ENCODE measurements at regions not wholly inside any gene's neighbourhood (a gene's known extent, or its start where the extent isn't known, plus 50 kb on each side); places are given as distances from the start of the nearest gene placed in this dataset.
"Not testable (repeated sequence)": the region's sequence is repeated elsewhere in the genome, so short reads cannot be mapped to it uniquely, and the experiment has no call there.

GRCh38 chr3:160047876-160048275 lies 59.2 kb downstream of the IL12A start:
- no peaks in the 10 kb centered on the region for H3K4me1 Mint-ChIP-seq
- no peak overlapping the region for H3K4me3 Mint-ChIP-seq
- peaks cover 0 to 25% (median 3%) of the 10 kb centered on the region in 5 donors for H3K27me3 Mint-ChIP-seq
- peaks cover 0 to 13% (median 0%) of the 10 kb centered on the region in 3 donors for H3K36me3 Mint-ChIP-seq
- DNase-seq (no peak), ATAC-seq (no peak)
- H3K9me3 Mint-ChIP-seq, result peaks cover 0 to 13% (median 5%) of the 10 kb centered on the region in 9 donors
- POLR2A ChIA-PET, result no interaction called here
- H3K27ac Mint-ChIP-seq, result peak overlapping the region in 1 of 10 donors; percentile 45

DNA sequence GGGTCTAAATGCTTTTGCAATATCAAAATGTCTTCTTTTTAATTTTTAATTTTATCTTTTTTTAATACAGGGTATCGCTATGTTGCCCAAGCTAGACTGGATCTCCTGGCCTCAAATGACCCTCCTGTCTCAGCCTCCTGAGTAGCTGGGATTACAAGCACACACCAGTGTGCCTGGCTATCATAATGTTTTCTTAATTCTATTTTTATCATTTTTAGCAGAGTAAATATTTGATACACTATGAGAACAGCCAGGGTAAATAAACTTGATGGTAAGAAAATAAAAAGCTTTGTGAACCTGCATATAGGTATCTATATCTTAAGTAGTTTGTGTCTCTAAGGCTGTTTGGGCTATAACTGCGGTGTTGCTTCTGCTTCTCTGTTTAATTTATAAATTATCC lies 60.4 kb downstream of the IL12A start:
- peaks cover 0 to 3% (median 0%) of the 10 kb centered on the region in 9 donors for H3K9me3 Mint-ChIP-seq
- H3K27ac Mint-ChIP-seq, result no peak overlapping the region
- POLR2A ChIA-PET, result no interaction called here

GRCh38 chr3:160049565-160049964 lies 60.9 kb downstream of the IL12A start:
- POLR2A ChIA-PET, result no interaction called here
- Mint-ChIP-seq H3K27me3 (peaks cover 0 to 27% (median 3%) of the 10 kb centered on the region in 5 donors), H3K27ac (no peak overlapping the region), H3K9me3 (peaks cover 0 to 2% (median 0%) of the 10 kb centered on the region in 9 donors), H3K4me1 (no peaks in the 10 kb centered on the region), H3K4me3 (no peak overlapping the region), H3K36me3 (no peaks in the 10 kb centered on the region)
- no peak for DNase-seq
- no peak for ATAC-seq

More for the DNA sequence above, 60.4 kb downstream of the IL12A start:
- DNase-seq (no peak), ATAC-seq (no peak)
- H3K4me1 Mint-ChIP-seq, result no peaks in the 10 kb centered on the region
- no peak overlapping the region for H3K4me3 Mint-ChIP-seq
- peaks cover 0 to 1% (median 0%) of the 10 kb centered on the region in 3 donors for H3K36me3 Mint-ChIP-seq
- H3K27me3 Mint-ChIP-seq, result peaks cover 0 to 24% (median 3%) of the 10 kb centered on the region in 5 donors

DNA sequence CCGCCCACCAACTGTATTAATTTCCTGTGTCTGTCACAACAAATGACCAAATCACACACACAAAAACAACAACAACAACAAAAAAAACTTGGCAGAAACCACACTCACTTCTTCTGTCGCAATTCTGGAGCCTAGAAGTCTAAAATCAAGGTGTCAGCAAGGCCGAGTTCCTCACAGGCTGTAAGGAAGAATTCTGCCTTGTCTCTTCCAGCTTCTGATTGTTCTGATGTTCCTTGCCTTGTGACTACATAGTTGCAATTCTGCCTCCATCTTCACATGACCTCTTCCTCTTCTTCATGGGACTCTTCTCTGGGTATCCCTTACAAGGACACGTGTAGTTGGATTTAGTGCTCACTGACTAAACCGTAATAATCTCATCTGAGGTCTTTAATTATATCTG lies 61.4 kb downstream of the IL12A start:
- no peak for DNase-seq
- POLR2A ChIA-PET, result no interaction called here
- Mint-ChIP-seq H3K4me1 (no peaks in the 10 kb centered on the region), H3K4me3 (no peak overlapping the region), H3K27ac (no peak overlapping the region), H3K27me3 (peaks cover 0 to 29% (median 3%) of the 10 kb centered on the region in 5 donors), H3K9me3 (peaks cover 0 to under 1% (median 0%) of the 10 kb centered on the region in 9 donors), H3K36me3 (no peaks in the 10 kb centered on the region)
- ATAC-seq, result no peak

GRCh38 chr3:160052385-160053047 lies 63.9 kb downstream of the IL12A start:
- H3K27ac Mint-ChIP-seq, result no peak overlapping the region
- DNase-seq (no peak), ATAC-seq (no peak)
- no peaks in the 10 kb centered on the region for H3K36me3 Mint-ChIP-seq
- H3K4me1 Mint-ChIP-seq, result no peaks in the 10 kb centered on the region
- POLR2A ChIA-PET, result no interaction called here
- H3K4me3 Mint-ChIP-seq, result no peak overlapping the region
- peaks cover 0 to 29% (median 2%) of the 10 kb centered on the region in 5 donors for H3K27me3 Mint-ChIP-seq
- no peaks in the 10 kb centered on the region for H3K9me3 Mint-ChIP-seq

DNA sequence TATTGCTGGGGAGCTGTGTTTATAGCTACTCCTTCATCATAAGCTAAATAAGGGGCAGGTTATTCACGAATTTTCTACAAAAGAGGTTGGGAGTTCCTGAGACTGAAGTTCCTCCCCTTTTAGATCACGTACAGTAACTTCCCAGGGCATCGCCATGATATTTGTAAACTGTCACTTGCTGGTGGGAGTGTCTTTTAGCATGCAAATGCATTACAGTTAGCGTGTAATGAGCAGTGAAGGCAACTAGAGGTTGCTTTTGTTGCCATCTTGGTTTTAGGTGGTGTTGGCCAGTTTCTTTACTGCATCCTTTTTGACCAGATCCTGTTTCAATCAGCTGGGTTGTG lies 64.4 kb downstream of the IL12A start:
- Mint-ChIP-seq H3K4me3 (no peak overlapping the region), H3K4me1 (no peaks in the 10 kb centered on the region), H3K36me3 (no peaks in the 10 kb centered on the region), H3K27me3 (peaks cover 0 to 29% (median 2%) of the 10 kb centered on the region in 5 donors), H3K9me3 (no peaks in the 10 kb centered on the region), H3K27ac (no peak overlapping the region)
- POLR2A ChIA-PET, result no interaction called here
- ATAC-seq, result no peak
- no peak for DNase-seq

GRCh38 chr3:160054862-160055261 lies 66.2 kb downstream of the IL12A start:
- H3K27ac Mint-ChIP-seq, H3K4me3 Mint-ChIP-seq, ATAC-seq, H3K36me3 Mint-ChIP-seq, DNase-seq, H3K4me1 Mint-ChIP-seq, H3K9me3 Mint-ChIP-seq, POLR2A ChIA-PET: not testable (repeated sequence)
- peaks cover 0 to 29% (median 4%) of the 10 kb centered on the region in 5 donors for H3K27me3 Mint-ChIP-seq

GRCh38 chr3:160055659-160056058 lies 67.0 kb downstream of the IL12A start:
- ATAC-seq (no peak), DNase-seq (no peak)
- POLR2A ChIA-PET, result no interaction called here
- Mint-ChIP-seq H3K27ac (no peak overlapping the region), H3K9me3 (no peaks in the 10 kb centered on the region), H3K4me1 (no peaks in the 10 kb centered on the region), H3K36me3 (no peaks in the 10 kb centered on the region), H3K27me3 (peaks cover 0 to 29% (median 4%) of the 10 kb centered on the region in 5 donors), H3K4me3 (no peak overlapping the region)

- Mint-ChIP-seq H3K9me3 (peaks cover 0 to 4% (median 0%) of the 10 kb centered on the region in 9 donors), H3K36me3 (no peaks in the 10 kb centered on the region), H3K4me1 (peaks cover 2 to 7% (median 5%) of the 10 kb centered on the region in 4 donors), H3K27me3 (peaks cover 0 to 18% (median 4%) of the 10 kb centered on the region in 5 donors), H3K4me3 (no peak overlapping the region), H3K27ac (no peak overlapping the region)
- ATAC-seq (no peak), DNase-seq (no peak)
- POLR2A ChIA-PET, result no interaction called here
Measured at GRCh38 chr3:160057331-160057730, 68.7 kb downstream of the IL12A start.

- Mint-ChIP-seq H3K4me1 (peaks cover 2 to 7% (median 5%) of the 10 kb centered on the region in 4 donors), H3K36me3 (no peaks in the 10 kb centered on the region), H3K9me3 (peaks cover 0 to 4% (median 0%) of the 10 kb centered on the region in 9 donors), H3K4me3 (no peak overlapping the region), H3K27me3 (peaks cover 0 to 4% (median 0%) of the 10 kb centered on the region in 5 donors), H3K27ac (no peak overlapping the region)
- POLR2A ChIA-PET, result no interaction called here
- no peak for ATAC-seq
- DNase-seq, result no peak
Measured at GRCh38 chr3:160060409-160061027, 71.9 kb downstream of the IL12A start.

GRCh38 chr3:160061525-160061924 lies 72.9 kb downstream of the IL12A start:
- DNase-seq (no peak), ATAC-seq (no peak)
- peak overlapping the region; percentile 4 to 60 (median 46) for H3K4me3 Mint-ChIP-seq
- H3K9me3 Mint-ChIP-seq, result peaks cover 0 to 4% (median 0%) of the 10 kb centered on the region in 9 donors
- no peaks in the 10 kb centered on the region for H3K36me3 Mint-ChIP-seq
- POLR2A ChIA-PET, result no interaction called here
- peaks cover 2 to 7% (median 5%) of the 10 kb centered on the region in 4 donors for H3K4me1 Mint-ChIP-seq
- peak overlapping the region in 2 of 10 donors; percentile 4 to 10 for H3K27ac Mint-ChIP-seq
- H3K27me3 Mint-ChIP-seq, result peaks cover 0 to 4% (median 0%) of the 10 kb centered on the region in 5 donors

- Mint-ChIP-seq H3K4me3 (no peak overlapping the region), H3K27me3 (peaks cover 0 to 3% (median 0%) of the 10 kb centered on the region in 5 donors), H3K27ac (no peak overlapping the region), H3K36me3 (no peaks in the 10 kb centered on the region), H3K4me1 (peaks cover 2 to 7% (median 5%) of the 10 kb centered on the region in 4 donors), H3K9me3 (peaks cover 0 to 4% (median 0%) of the 10 kb centered on the region in 9 donors)
- DNase-seq (no peak), ATAC-seq (no peak)
- POLR2A ChIA-PET, result no interaction called here
Measured at GRCh38 chr3:160065282-160065681, 76.6 kb downstream of the IL12A start.

DNA sequence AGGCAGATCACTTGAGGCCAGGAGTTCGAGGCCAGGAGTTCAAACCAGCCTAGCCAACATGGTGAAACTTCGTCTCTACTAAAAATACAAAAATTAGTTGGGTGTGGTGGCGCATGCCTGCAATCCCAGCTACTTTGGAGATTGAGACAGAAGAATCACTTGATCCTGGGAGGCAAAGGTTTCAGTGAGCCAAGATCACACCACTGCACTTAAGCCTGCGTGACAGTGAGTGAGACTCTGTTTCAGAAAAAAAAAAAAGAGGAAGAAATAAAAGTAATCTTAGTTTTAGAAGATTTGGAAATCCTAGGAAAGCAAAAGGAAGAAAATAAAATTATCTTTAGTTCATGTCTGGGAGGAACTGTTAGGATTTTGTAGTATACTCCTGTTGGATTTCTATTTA lies 77.2 kb downstream of the IL12A start:
- Mint-ChIP-seq H3K27me3 (peaks cover 0 to 3% (median 0%) of the 10 kb centered on the region in 5 donors), H3K4me3 (no peak overlapping the region), H3K27ac (no peak overlapping the region), H3K4me1 (peaks cover 2 to 7% (median 5%) of the 10 kb centered on the region in 4 donors), H3K36me3 (no peaks in the 10 kb centered on the region), H3K9me3 (peaks cover 0 to 4% (median 0%) of the 10 kb centered on the region in 9 donors)
- DNase-seq (no peak), ATAC-seq (no peak)
- POLR2A ChIA-PET, result no interaction called here

Data from naive thymus-derived CD8-positive, alpha-beta T cell (primary cell).